MM.1S (cell line): ENCODE measurements at regions not wholly inside any gene's neighbourhood (a gene's known extent, or its start where the extent isn't known, plus 50 kb on each side); places are given as distances from the start of the nearest gene placed in this dataset.

ENCODE experiments used
- DNase-seq: peaks from one replicate; pipeline ENCODE4 v3.0.0-alpha.2; 2015
- H2AFZ ChIP-seq: fragments of 300-600 bp; sonication (generic); 2 replicates; pipeline ENCODE4 v1.6.0; 2016; ENCODE audit warnings: antibody characterized with exemption, low read length
- H3F3A ChIP-seq: fragments of 300-600 bp; sonication (generic); 2 replicates; pipeline ENCODE4 v1.6.1; 2016; ENCODE audit warnings: mild to moderate bottlenecking, antibody characterized with exemption, low read length, moderate library complexity, mixed read lengths; ENCODE audit not compliant: insufficient read depth
- H3K27ac ChIP-seq: fragments of 300-600 bp; sonication (generic); 2 replicates; pipeline ENCODE4 v1.5.1; 2016; ENCODE audit warnings: mild to moderate bottlenecking, low read length
- H3K27me3 ChIP-seq: fragments of 300-600 bp; sonication (generic); replicated peaks from 2 replicates; pipeline ENCODE4 v1.6.0; 2016; ENCODE audit warnings: low read length; ENCODE audit not compliant: insufficient read depth
- H3K36me3 ChIP-seq: fragments of 300-600 bp; sonication (generic); replicated peaks from 2 replicates; pipeline ENCODE4 v1.6.1; 2016; ENCODE audit warnings: mild to moderate bottlenecking, low read length, mixed read lengths; ENCODE audit not compliant: insufficient read depth
- H3K4me1 ChIP-seq: fragments of 300-600 bp; sonication (generic); 2 replicates; pipeline ENCODE4 v1.6.1; 2016; ENCODE audit warnings: low read length, mixed read lengths
- H3K4me2 ChIP-seq: fragments of 300-600 bp; sonication (generic); 2 replicates; pipeline ENCODE4 v1.6.0; 2016; ENCODE audit warnings: low read depth, low read length
- H3K4me3 ChIP-seq: fragments of 300-600 bp; sonication (generic); 2 replicates; pipeline ENCODE4 v1.5.1; 2016; ENCODE audit warnings: low read length, mixed read lengths
- H3K79me2 ChIP-seq: fragments of 300-600 bp; sonication (generic); 2 replicates; pipeline ENCODE4 v1.6.1; 2016; ENCODE audit warnings: mixed run types, low read length, mixed read lengths
- H3K9ac ChIP-seq: fragments of 300-600 bp; sonication (generic); 2 replicates; pipeline ENCODE4 v1.6.1; 2016; ENCODE audit warnings: low read length, mixed read lengths
- H3K9me2 ChIP-seq: fragments of 300-600 bp; sonication (generic); replicated peaks from 2 replicates; pipeline ENCODE4 v1.6.1; 2016; ENCODE audit warnings: mild to moderate bottlenecking, low read length, mixed read lengths; ENCODE audit not compliant: insufficient read depth
- H3K9me3 ChIP-seq: fragments of 300-600 bp; sonication (generic); replicated peaks from 2 replicates; pipeline ENCODE4 v1.6.1; 2016; ENCODE audit warnings: mild to moderate bottlenecking, low read length, mixed read lengths; ENCODE audit not compliant: insufficient read depth
- H4K20me1 ChIP-seq: fragments of 300-600 bp; sonication (generic); 2 replicates; pipeline ENCODE4 v1.6.1; 2016; ENCODE audit warnings: mild to moderate bottlenecking, low read length, moderate library complexity, mixed read lengths; ENCODE audit not compliant: insufficient read depth
- EZH2 ChIP-seq: fragments of 300-600 bp; sonication (generic); optimal IDR thresholded peaks from 2 replicates; pipeline ENCODE3; 2017; ENCODE audit warnings: low read depth, mild to moderate bottlenecking, antibody characterized with exemption, low read length, mixed read lengths
- EZH2phosphoT487 ChIP-seq: fragments of 300-600 bp; sonication (generic); IDR thresholded peaks from 2 replicates; pipeline ENCODE4 v1.6.1; 2018; ENCODE audit warnings: antibody characterized with exemption, low read length
- TF ChIP-seq, protein P1 (sequence below): fragments of 300-600 bp; sonication (generic); IDR thresholded peaks from 2 replicates; pipeline ENCODE4 v1.5.1; 2016; ENCODE audit warnings: antibody characterized with exemption, low read length, mixed read lengths

DNA sequence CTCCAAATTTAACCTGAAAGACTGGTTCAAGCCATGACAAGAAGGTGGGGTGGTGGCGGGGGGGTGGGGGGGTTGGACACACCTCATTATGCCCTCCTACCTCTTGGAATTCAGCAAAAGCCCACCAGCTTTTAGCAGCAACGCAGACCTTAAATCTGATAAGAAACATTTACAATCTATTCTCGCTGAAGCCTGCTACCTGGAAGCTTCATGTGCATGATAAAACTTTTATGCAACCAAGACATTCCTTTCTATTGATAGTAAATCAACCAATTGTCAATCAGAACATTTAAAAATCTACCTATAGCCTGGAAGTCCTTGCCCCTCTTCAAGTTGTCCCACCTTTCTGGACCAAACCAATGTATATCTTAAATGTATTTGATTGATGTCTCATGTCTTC is 113.6 kb upstream of the FAM98A start:
- Histone ChIP-seq H3F3A (no peaks in the 10 kb centered on the region), H3K79me2 (no peaks in the 10 kb centered on the region), H3K27me3 (no peaks in the 10 kb centered on the region), H3K9me2 (no peaks in the 10 kb centered on the region), H3K9ac (no peak overlapping the region), H3K4me1 (no peaks in the 10 kb centered on the region), H3K9me3 (no peaks in the 10 kb centered on the region), H4K20me1 (no peaks in the 10 kb centered on the region), H3K27ac (no peak overlapping the region), H3K4me3 (no peak overlapping the region), H3K36me3 (no peaks in the 10 kb centered on the region), H2AFZ (no peak overlapping the region), H3K4me2 (peak overlapping the region; percentile 18; the same call in 1 of the 2 replicates)
- TF ChIP-seq EZH2 (no peak), EZH2phosphoT487 (no peak)
- TF ChIP-seq, protein P1, sequence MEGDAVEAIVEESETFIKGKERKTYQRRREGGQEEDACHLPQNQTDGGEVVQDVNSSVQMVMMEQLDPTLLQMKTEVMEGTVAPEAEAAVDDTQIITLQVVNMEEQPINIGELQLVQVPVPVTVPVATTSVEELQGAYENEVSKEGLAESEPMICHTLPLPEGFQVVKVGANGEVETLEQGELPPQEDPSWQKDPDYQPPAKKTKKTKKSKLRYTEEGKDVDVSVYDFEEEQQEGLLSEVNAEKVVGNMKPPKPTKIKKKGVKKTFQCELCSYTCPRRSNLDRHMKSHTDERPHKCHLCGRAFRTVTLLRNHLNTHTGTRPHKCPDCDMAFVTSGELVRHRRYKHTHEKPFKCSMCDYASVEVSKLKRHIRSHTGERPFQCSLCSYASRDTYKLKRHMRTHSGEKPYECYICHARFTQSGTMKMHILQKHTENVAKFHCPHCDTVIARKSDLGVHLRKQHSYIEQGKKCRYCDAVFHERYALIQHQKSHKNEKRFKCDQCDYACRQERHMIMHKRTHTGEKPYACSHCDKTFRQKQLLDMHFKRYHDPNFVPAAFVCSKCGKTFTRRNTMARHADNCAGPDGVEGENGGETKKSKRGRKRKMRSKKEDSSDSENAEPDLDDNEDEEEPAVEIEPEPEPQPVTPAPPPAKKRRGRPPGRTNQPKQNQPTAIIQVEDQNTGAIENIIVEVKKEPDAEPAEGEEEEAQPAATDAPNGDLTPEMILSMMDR, result no peak
- no peak for DNase-seq

DNA sequence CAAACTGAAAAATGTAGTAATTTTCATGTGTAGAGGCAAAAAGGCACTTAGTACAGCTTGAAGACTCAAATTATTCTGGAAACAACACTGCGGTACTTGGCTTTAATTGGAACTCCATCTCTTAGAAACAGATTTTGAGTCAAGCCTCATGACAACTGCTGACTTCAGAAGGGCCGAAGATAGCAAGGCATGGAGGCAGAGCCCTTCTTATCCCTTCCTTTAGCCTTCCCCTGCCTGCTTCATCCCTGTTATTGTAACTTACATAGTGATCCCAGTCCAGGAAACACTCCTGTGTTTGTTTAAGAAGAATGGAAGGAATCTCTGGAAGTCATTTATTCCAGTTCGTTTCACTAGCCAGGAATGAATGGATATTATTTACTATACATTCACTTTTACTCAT is 110.9 kb upstream of the FAM98A start:
- Histone ChIP-seq H3K79me2 (no peaks in the 10 kb centered on the region), H4K20me1 (no peaks in the 10 kb centered on the region), H3K4me3 (no peak overlapping the region), H3K36me3 (no peaks in the 10 kb centered on the region), H2AFZ (no peak overlapping the region), H3K4me1 (no peaks in the 10 kb centered on the region), H3K4me2 (no peak overlapping the region), H3F3A (no peaks in the 10 kb centered on the region), H3K27ac (no peak overlapping the region), H3K9ac (no peak overlapping the region), H3K9me2 (no peaks in the 10 kb centered on the region), H3K9me3 (no peaks in the 10 kb centered on the region), H3K27me3 (no peaks in the 10 kb centered on the region)
- TF ChIP-seq EZH2 (no peak), EZH2phosphoT487 (no peak)
- TF ChIP-seq, protein P1, result no peak
- no peak for DNase-seq

DNA sequence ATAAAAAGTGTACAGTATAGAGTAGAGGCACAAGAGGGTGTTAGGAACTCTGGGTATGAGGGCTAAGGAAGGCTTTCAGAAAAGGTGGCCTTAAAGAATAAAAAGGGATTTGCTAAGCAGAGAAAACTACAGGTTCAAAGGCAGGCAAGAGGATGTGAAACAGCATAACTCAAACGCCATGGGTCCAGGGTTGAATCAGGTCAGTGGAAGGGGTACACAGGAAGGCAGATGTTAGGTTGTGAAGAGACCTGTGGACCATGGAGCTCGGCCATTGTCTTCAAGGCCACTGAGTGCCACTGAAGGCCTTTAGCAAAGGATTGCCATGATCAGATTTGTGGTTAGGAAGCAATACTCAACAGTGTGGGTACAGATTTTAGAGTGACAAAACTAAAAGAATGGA is 108.2 kb upstream of the FAM98A start:
- H3K4me2 ChIP-seq, result no peak overlapping the region
- no peaks in the 10 kb centered on the region for H3K79me2 ChIP-seq
- TF ChIP-seq EZH2 (no peak), EZH2phosphoT487 (no peak)
- TF ChIP-seq, protein P1, result no peak
- H3K36me3 ChIP-seq, result no peaks in the 10 kb centered on the region
- DNase-seq, result no peak
- H3K4me1 ChIP-seq, result no peaks in the 10 kb centered on the region
- H3K27me3 ChIP-seq, result no peaks in the 10 kb centered on the region
- no peak overlapping the region for H2AFZ ChIP-seq
- H4K20me1 ChIP-seq, result no peaks in the 10 kb centered on the region
- no peaks in the 10 kb centered on the region for H3K9me2 ChIP-seq
- H3K27ac ChIP-seq, result no peak overlapping the region
- H3K9ac ChIP-seq, result no peak overlapping the region
- H3K9me3 ChIP-seq, result no peaks in the 10 kb centered on the region
- no peak overlapping the region for H3K4me3 ChIP-seq
- H3F3A ChIP-seq, result no peaks in the 10 kb centered on the region
